ENCODE measurements at regions not wholly inside any gene's neighbourhood (a gene's known extent, or its start where the extent isn't known, plus 50 kb on each side); places are given as distances from the start of the nearest gene placed in this dataset.

- TF ChIP-seq GATA2 (IDR thresholded peaks at IDR 0.05; ENCODE audit: low read depth, low read length) = no peak
- TF ChIP-seq GATA3 (IDR thresholded peaks at IDR 0.05; ENCODE audit: low read depth, low read length) = no peak
Observed at GRCh38 chr21:41567901-41568510, 60.0 kb upstream of the TMPRSS2 start.
